NCI-H1694 treated with DMSO at 0.1 percent for 48 hours (cell line): ENCODE measurements at regions not wholly inside any gene's neighbourhood (a gene's known extent, or its start where the extent isn't known, plus 50 kb on each side); places are given as distances from the start of the nearest gene placed in this dataset.

Experiments
- DNase-seq: peaks from one replicate; lab custom pipeline; 2025; lab: John Stamatoyannopoulos, UW

- no peak for DNase-seq
Observed at GRCh38 chr9:82584349-82584863, 478.5 kb downstream of the RASEF start.

GRCh38 chr9:82586918-82587356, 476.0 kb downstream of the RASEF start:
- no peak for DNase-seq

- no peak for DNase-seq
Observed at GRCh38 chr9:82588301-82589180, 474.4 kb downstream of the RASEF start.

- no peak for DNase-seq
Observed at GRCh38 chr9:82590845-82591244, 472.1 kb downstream of the RASEF start.

- DNase-seq: no peak
Observed at GRCh38 chr9:82593501-82593900, 469.4 kb downstream of the RASEF start.

- DNase-seq: no peak
Observed at GRCh38 chr9:82597241-82598203, 465.4 kb downstream of the RASEF start.

- no peak for DNase-seq
Observed at GRCh38 chr9:82598241-82599039, 464.5 kb downstream of the RASEF start.

- DNase-seq: no peak
Observed at GRCh38 chr9:82599336-82599949, 463.5 kb downstream of the RASEF start.

GRCh38 chr9:82600536-82601292, 462.2 kb downstream of the RASEF start:
- DNase-seq: no peak

- no peak for DNase-seq
Observed at GRCh38 chr9:82601293-82601771, 461.6 kb downstream of the RASEF start.

GRCh38 chr9:82604947-82605656, 457.8 kb downstream of the RASEF start:
- no peak for DNase-seq

- DNase-seq: no peak
Observed at GRCh38 chr9:82605657-82606031, 457.3 kb downstream of the RASEF start.

- no peak for DNase-seq
Observed at GRCh38 chr9:82606071-82606470, 456.9 kb downstream of the RASEF start.

GRCh38 chr9:82606492-82607382, 456.2 kb downstream of the RASEF start:
- peak; percentile 27 for DNase-seq

GRCh38 chr9:82608487-82608886, 454.5 kb downstream of the RASEF start:
- DNase-seq: no peak

- no peak for DNase-seq
Observed at GRCh38 chr9:82612942-82613341, 450.0 kb downstream of the RASEF start.

GRCh38 chr9:82613498-82613897, 449.4 kb downstream of the RASEF start:
- no peak for DNase-seq

- DNase-seq: no peak
Observed at GRCh38 chr9:82616545-82616944, 446.4 kb downstream of the RASEF start.

GRCh38 chr9:82621447-82621846, 441.5 kb downstream of the RASEF start:
- no peak for DNase-seq
